Osteoblast (primary cell): ENCODE measurements at regions not wholly inside any gene's neighbourhood (a gene's known extent, or its start where the extent isn't known, plus 50 kb on each side); places are given as distances from the start of the nearest gene placed in this dataset.

Source experiments
- DNase-seq: peaks from one replicate; pipeline ENCODE4 v3.0.0; 2011; ENCODE audit warnings: low spot score, mixed read lengths; ENCODE audit not compliant: insufficient read length; ENCODE audit errors: missing footprints
- H2AFZ ChIP-seq: 2 replicates; pipeline ENCODE4 v1.6.0; 2011; ENCODE audit warnings: mild to moderate bottlenecking, low read length
- H3K27ac ChIP-seq: 2 replicates; pipeline ENCODE4 v1.5.1; 2011; ENCODE audit warnings: mild to moderate bottlenecking, low read depth, low read length, moderate library complexity
- H3K27me3 ChIP-seq: 2 replicates; pipeline ENCODE4 v1.6.0; 2012; ENCODE audit warnings: mild to moderate bottlenecking, control low read depth, inconsistent platforms, low read length, moderate library complexity; ENCODE audit not compliant: insufficient read depth
- H3K36me3 ChIP-seq: 2 replicates; pipeline ENCODE4 v1.5.1; 2011; ENCODE audit warnings: mild to moderate bottlenecking, low read length, control low read depth, moderate library complexity; ENCODE audit not compliant: insufficient read depth
- H3K4me1 ChIP-seq: 2 replicates; pipeline ENCODE4 v1.5.1; 2011; ENCODE audit warnings: mild to moderate bottlenecking, low read length, control low read depth, moderate library complexity; ENCODE audit not compliant: insufficient read depth
- H3K4me2 ChIP-seq: 2 replicates; pipeline ENCODE4 v1.6.0; 2011; ENCODE audit warnings: mild to moderate bottlenecking, low read length; ENCODE audit not compliant: insufficient read depth
- H3K4me3 ChIP-seq: fragments of 200-600 bp; sonication (generic); 3 replicates; pipeline ENCODE4 v1.5.1; 2012; ENCODE audit warnings: mild to moderate bottlenecking, low read length, inconsistent platforms; ENCODE audit not compliant: insufficient read depth
- H3K79me2 ChIP-seq: 2 replicates; pipeline ENCODE4 v1.6.0; 2012; ENCODE audit warnings: mild to moderate bottlenecking, low read length, control low read depth, inconsistent platforms; ENCODE audit not compliant: insufficient read depth
- H3K9me3 ChIP-seq: 2 replicates; pipeline ENCODE4 v1.5.1; 2011; ENCODE audit warnings: low read depth, low read length, control low read depth
- H4K20me1 ChIP-seq: 2 replicates; pipeline ENCODE4 v1.6.0; 2012; ENCODE audit warnings: mild to moderate bottlenecking, low read length, control low read depth; ENCODE audit not compliant: insufficient read depth
- CTCF ChIP-seq: IDR thresholded peaks from 2 replicates; pipeline ENCODE4 v1.5.1; 2011; ENCODE audit warnings: mild to moderate bottlenecking, low read depth, low read length, moderate library complexity; ENCODE audit errors: extremely low read depth

- no peak for DNase-seq
- H3K36me3 ChIP-seq = no peaks in the 10 kb centered on the region
- H3K4me2 ChIP-seq = no peak overlapping the region
- no peaks in the 10 kb centered on the region for H4K20me1 ChIP-seq
- TF ChIP-seq CTCF = no peak
- H2AFZ ChIP-seq = no peak overlapping the region
- no peaks in the 10 kb centered on the region for H3K79me2 ChIP-seq
- H3K4me1 ChIP-seq = no peaks in the 10 kb centered on the region
- H3K27me3 ChIP-seq = no peaks in the 10 kb centered on the region
- H3K4me3 ChIP-seq = no peak overlapping the region
- no peak overlapping the region for H3K27ac ChIP-seq
- peaks cover 5% of the 10 kb centered on the region for H3K9me3 ChIP-seq
Observed at GRCh38 chr1:104791030-104791429, 1041.3 kb downstream of the AMY1C start.

GRCh38 chr1:104794035-104794434, 1044.3 kb downstream of the AMY1C start:
- Histone ChIP-seq H3K4me3 (no peak overlapping the region), H4K20me1 (no peaks in the 10 kb centered on the region), H3K9me3 (no peaks in the 10 kb centered on the region), H3K79me2 (no peaks in the 10 kb centered on the region), H3K36me3 (no peaks in the 10 kb centered on the region), H3K4me1 (no peaks in the 10 kb centered on the region), H3K27me3 (no peaks in the 10 kb centered on the region), H2AFZ (no peak overlapping the region), H3K4me2 (no peak overlapping the region), H3K27ac (no peak overlapping the region)
- no peak for TF ChIP-seq CTCF
- DNase-seq = no peak

GRCh38 chr1:104795931-104796330, 1046.2 kb downstream of the AMY1C start:
- Histone ChIP-seq H3K36me3 (no peaks in the 10 kb centered on the region), H3K4me2 (no peak overlapping the region), H3K4me1 (no peaks in the 10 kb centered on the region), H3K27me3 (no peaks in the 10 kb centered on the region), H3K4me3 (no peak overlapping the region), H2AFZ (no peak overlapping the region), H3K9me3 (no peaks in the 10 kb centered on the region), H3K27ac (no peak overlapping the region), H4K20me1 (no peaks in the 10 kb centered on the region), H3K79me2 (no peaks in the 10 kb centered on the region)
- no peak for TF ChIP-seq CTCF
- DNase-seq = no peak

- Histone ChIP-seq H3K9me3 (no peaks in the 10 kb centered on the region), H3K4me2 (no peak overlapping the region), H4K20me1 (no peaks in the 10 kb centered on the region), H2AFZ (no peak overlapping the region), H3K4me1 (no peaks in the 10 kb centered on the region), H3K4me3 (no peak overlapping the region), H3K36me3 (no peaks in the 10 kb centered on the region), H3K27ac (no peak overlapping the region), H3K79me2 (no peaks in the 10 kb centered on the region), H3K27me3 (no peaks in the 10 kb centered on the region)
- no peak for DNase-seq
- TF ChIP-seq CTCF = no peak
Observed at GRCh38 chr1:104797982-104798381, 1048.3 kb downstream of the AMY1C start.
